ENCODE measurements at regions not wholly inside any gene's neighbourhood (a gene's known extent, or its start where the extent isn't known, plus 50 kb on each side); places are given as distances from the start of the nearest gene placed in this dataset.

- no peak for TF ChIP-seq SNAPC5 (CRISPR knock-in tag; IDR thresholded peaks at IDR 0.05; ENCODE audit: borderline replicate concordance)
- no peak for TF ChIP-seq FOXJ3 (CRISPR knock-in tag; IDR thresholded peaks at IDR 0.05; ENCODE audit: borderline replicate concordance)
- no peak for TF ChIP-seq ZFP91 (CRISPR knock-in tag; IDR thresholded peaks at IDR 0.05; ENCODE audit: borderline replicate concordance)
- no peak for TF ChIP-seq CENPBD1 (CRISPR knock-in tag; IDR thresholded peaks at IDR 0.05; ENCODE audit: borderline replicate concordance, low read depth)
- TF ChIP-seq EED (CRISPR knock-in tag; IDR thresholded peaks at IDR 0.05), result no peak
- TF ChIP-seq ZNF263 (CRISPR knock-in tag; IDR thresholded peaks at IDR 0.05), result no peak
- TF ChIP-seq KAT7 (CRISPR knock-in tag; IDR thresholded peaks at IDR 0.05; ENCODE audit: borderline replicate concordance), result no peak
- TF ChIP-seq ZNF781 (CRISPR knock-in tag; IDR thresholded peaks at IDR 0.05; ENCODE audit: borderline replicate concordance, not compliant biosample characterization), result no peak
Observed at GRCh38 chr5:60436518-60436917, 263.4 kb downstream of the DEPDC1B start.
